PC-9 (cell line): ENCODE measurements at regions not wholly inside any gene's neighbourhood (a gene's known extent, or its start where the extent isn't known, plus 50 kb on each side); places are given as distances from the start of the nearest gene placed in this dataset.

Experiments
- BruUV-seq: library from RNA; stranded (reverse); fragments of 400-500 nt; replicated peaks from 2 replicates; lab custom pipeline; 2021; lab: Mats Ljungman, UMichigan
- CTCF ChIA-PET: fragments of 300-600 bp; sonication (Branson Sonifier 250); formaldehyde crosslinking; loops from one replicate; lab custom pipeline; 2022; ENCODE audit warnings: antibody characterized with exemption; lab: Charles Lee
- POLR2A ChIA-PET: fragments of 300-600 bp; sonication (Branson Sonifier 250); formaldehyde crosslinking; loops from one replicate; lab custom pipeline; 2022; ENCODE audit warnings: antibody characterized with exemption; ENCODE audit not compliant: unreplicated experiment; lab: Charles Lee
- DNase-seq, 2 experiments: peaks; one replicate each; pipeline versions ENCODE4 v3.0.0 to v3.0.0-alpha.2; 2015 to 2022; ENCODE audit warnings: mixed read lengths in 1 of 2
- H2AFZ ChIP-seq: fragments of 200-600 bp; sonication (generic); 2 replicates; pipeline ENCODE4 v1.8.1; 2017; ENCODE audit warnings: antibody characterized with exemption
- H3F3A ChIP-seq: fragments of 200-600 bp; sonication (generic); 2 replicates; pipeline ENCODE4 v1.8.1; 2017; ENCODE audit warnings: antibody characterized with exemption, mild to moderate bottlenecking, low read depth; ENCODE audit not compliant: insufficient read depth
- H3K27ac ChIP-seq: fragments of 200-600 bp; sonication (generic); 2 replicates; pipeline ENCODE4 v1.6.1; 2016; ENCODE audit warnings: mixed run types
- H3K27me3 ChIP-seq: fragments of 200-600 bp; sonication (generic); 2 replicates; pipeline ENCODE4 v1.6.1; 2016; ENCODE audit warnings: low read depth, mixed run types; ENCODE audit not compliant: insufficient read depth
- H3K36me3 ChIP-seq: fragments of 200-600 bp; sonication (generic); 2 replicates; pipeline ENCODE4 v1.6.1; 2016; ENCODE audit warnings: low read depth, mixed run types
- H3K4me1 ChIP-seq: fragments of 200-600 bp; sonication (generic); replicated peaks from 2 replicates; pipeline ENCODE4 v1.6.1; 2016; ENCODE audit warnings: mixed run types; ENCODE audit not compliant: insufficient read depth
- H3K4me2 ChIP-seq: fragments of 200-600 bp; sonication (generic); 2 replicates; pipeline ENCODE4 v1.6.1; 2017; ENCODE audit warnings: mixed run types
- H3K4me3 ChIP-seq: fragments of 200-600 bp; sonication (generic); 2 replicates; pipeline ENCODE4 v1.6.1; 2016; ENCODE audit warnings: mixed run types
- H3K79me2 ChIP-seq: fragments of 200-600 bp; sonication (generic); 2 replicates; pipeline ENCODE4 v1.6.1; 2017; ENCODE audit warnings: low read depth, mixed run types
- H3K9me2 ChIP-seq: fragments of 200-600 bp; sonication (generic); 2 replicates; pipeline ENCODE4 v1.8.1; 2017; ENCODE audit warnings: mild to moderate bottlenecking; ENCODE audit not compliant: insufficient read depth
- H3K9me3 ChIP-seq: fragments of 200-600 bp; sonication (generic); 2 replicates; pipeline ENCODE4 v1.8.1; 2016; ENCODE audit warnings: low read depth; ENCODE audit not compliant: insufficient read depth
- H4K20me1 ChIP-seq: fragments of 200-600 bp; sonication (generic); 2 replicates; pipeline ENCODE4 v1.8.1; 2017; ENCODE audit not compliant: insufficient read depth
- CTCF ChIP-seq: fragments of 200-600 bp; sonication (generic); conservative IDR thresholded peaks from 2 replicates; pipeline ENCODE4 v1.6.1; 2017; ENCODE audit warnings: mixed run types, antibody characterized with exemption, mild to moderate bottlenecking, moderate library complexity
- EZH2 ChIP-seq: fragments of 200-600 bp; sonication (generic); IDR thresholded peaks from 2 replicates; pipeline ENCODE4 v1.8.0; 2017; ENCODE audit warnings: antibody characterized with exemption, low read depth
- intact Hi-C: fragments of 100-400 bp; cut with micrococcal nuclease; formaldehyde crosslinking; loops from one replicate; pipeline ENCODE4 v1.10.0; 2022; ENCODE audit not compliant: unreplicated experiment

- no peak overlapping the region for H3K4me2 ChIP-seq
- TF ChIP-seq EZH2 (no peak), CTCF (no peak)
- ChIA-PET CTCF (no interaction called here), POLR2A (no interaction called here)
- H2AFZ ChIP-seq: no peak overlapping the region
- no peaks in the 10 kb centered on the region for H3K79me2 ChIP-seq
- H4K20me1 ChIP-seq: no peaks in the 10 kb centered on the region
- no peaks in the 10 kb centered on the region for H3K4me1 ChIP-seq
- H3K9me2 ChIP-seq: no peaks in the 10 kb centered on the region
- no peak for DNase-seq
- H3K27me3 ChIP-seq: no peaks in the 10 kb centered on the region
- no peak overlapping the region for H3K4me3 ChIP-seq
- no peaks in the 10 kb centered on the region for H3K36me3 ChIP-seq
- intact Hi-C loops: no loop called here
- no TSS peak for BruUV-seq
- H3K9me3 ChIP-seq: no peaks in the 10 kb centered on the region
- no peaks in the 10 kb centered on the region for H3F3A ChIP-seq
- no peak overlapping the region for H3K27ac ChIP-seq
These were observed 2089.6 kb upstream of the TENM3 start for GRCh38 chr4:180153587-180153986.

DNA sequence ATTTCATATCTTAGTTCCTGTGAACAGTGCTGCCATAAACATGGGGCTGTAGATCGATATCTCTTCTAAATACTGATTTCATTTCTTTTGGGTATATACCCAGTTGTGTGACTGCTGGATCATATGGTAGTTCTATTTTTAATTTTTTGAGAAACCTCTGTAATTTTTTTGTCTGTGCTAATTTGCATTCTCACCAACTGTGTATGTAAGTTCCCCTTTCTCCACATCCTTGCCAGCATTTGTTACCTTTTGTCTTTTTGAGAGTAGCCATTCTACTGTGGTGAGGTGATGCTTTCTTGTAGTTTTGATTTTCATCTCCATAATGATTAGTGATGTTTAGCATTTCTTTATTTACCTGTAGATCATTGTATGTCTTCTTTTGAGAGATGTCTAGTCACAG, 2086.5 kb upstream of the TENM3 start:
- no peak overlapping the region for H3K4me3 ChIP-seq
- H4K20me1 ChIP-seq: no peaks in the 10 kb centered on the region
- no peak overlapping the region for H3K27ac ChIP-seq
- no peak for DNase-seq
- POLR2A ChIA-PET: no interaction called here
- no peaks in the 10 kb centered on the region for H3K36me3 ChIP-seq
- H3K4me1 ChIP-seq: no peaks in the 10 kb centered on the region
- intact Hi-C loops: no loop called here
- H3K9me2 ChIP-seq: no peaks in the 10 kb centered on the region
- CTCF ChIA-PET: no interaction called here
- no peak overlapping the region for H3K4me2 ChIP-seq
- H3K27me3 ChIP-seq: no peaks in the 10 kb centered on the region
- TF ChIP-seq EZH2 (no peak), CTCF (no peak)
- H2AFZ ChIP-seq: no peak overlapping the region
- no TSS peak for BruUV-seq
- H3K79me2 ChIP-seq: no peaks in the 10 kb centered on the region
- no peaks in the 10 kb centered on the region for H3F3A ChIP-seq
- no peaks in the 10 kb centered on the region for H3K9me3 ChIP-seq

- ChIA-PET POLR2A (interaction anchor here (0.6 kb wide), 1 partner anchor 201 kb away, joined by 4 read pairs; no protein-coding TSS in a partner anchor), CTCF (no interaction called here)
- H3K36me3 ChIP-seq: no peaks in the 10 kb centered on the region
- intact Hi-C loops: no loop called here
- no peaks in the 10 kb centered on the region for H3K9me2 ChIP-seq
- no peak overlapping the region for H3K4me3 ChIP-seq
- no peaks in the 10 kb centered on the region for H3K27me3 ChIP-seq
- no peaks in the 10 kb centered on the region for H3K9me3 ChIP-seq
- H3K79me2 ChIP-seq: no peaks in the 10 kb centered on the region
- no TSS peak for BruUV-seq
- no peak overlapping the region for H2AFZ ChIP-seq
- H3K4me2 ChIP-seq: no peak overlapping the region
- H3K4me1 ChIP-seq: no peaks in the 10 kb centered on the region
- TF ChIP-seq EZH2 (no peak), CTCF (no peak)
- DNase-seq: no peak
- H3K27ac ChIP-seq: no peak overlapping the region
- no peaks in the 10 kb centered on the region for H4K20me1 ChIP-seq
- no peaks in the 10 kb centered on the region for H3F3A ChIP-seq
These were observed 2082.8 kb upstream of the TENM3 start for GRCh38 chr4:180160195-180160983.
